Breast epithelium (tissue), 4 donors: ENCODE measurements at regions not wholly inside any gene's neighbourhood (a gene's known extent, or its start where the extent isn't known, plus 50 kb on each side); places are given as distances from the start of the nearest gene placed in this dataset.

Experiments
- DNase-seq, 2 donors: peaks; one replicate each; pipeline ENCODE4 v3.0.0-alpha.2; 2019; ENCODE audit warnings: low spot score in 2 of 2
- H3K27ac ChIP-seq, 2 donors: fragments of 200-600 bp; sonication (generic) in 1 of 2; one replicate each; pipeline ENCODE4 v1.5.1; 2016 to 2019; ENCODE audit warnings: mild to moderate bottlenecking in 1 of 2
- H3K27me3 ChIP-seq, 2 donors: fragments of 200-600 bp; sonication (generic) in 1 of 2; one replicate each; pipeline versions ENCODE4 v1.5.1 to v1.6.0; 2017 to 2019; ENCODE audit warnings: control low read depth in 1 of 2, mild to moderate bottlenecking in 1 of 2
- H3K36me3 ChIP-seq: fragments of 200-600 bp; one replicate; pipeline ENCODE4 v1.5.1; 2019
- H3K4me1 ChIP-seq, 2 donors: fragments of 200-600 bp; sonication (generic); one replicate each; pipeline ENCODE4 v1.5.1; 2016 to 2019; ENCODE audit warnings: control low read depth in 1 of 2
- H3K4me3 ChIP-seq, 3 donors: fragments of 200-600 bp; sonication (generic); 1 replicate in 2 of 3; 2 replicates in 1 of 3; pipeline ENCODE4 v1.5.1; 2016 to 2019; ENCODE audit warnings: mild to moderate bottlenecking in 3 of 3, moderate library complexity in 2 of 3
- H3K9me3 ChIP-seq, 2 donors: fragments of 200-600 bp; sonication (generic) in 1 of 2; one replicate each; pipeline ENCODE4 v1.5.1; 2016 to 2019; ENCODE audit warnings: control low read depth in 1 of 2
- CTCF ChIP-seq, 3 donors: fragments of 450-650 bp; IDR thresholded peaks; one replicate each; pipeline ENCODE4 v1.5.1; 2016 to 2017; ENCODE audit warnings: antibody characterized with exemption in 3 of 3, mild to moderate bottlenecking in 3 of 3, moderate library complexity in 3 of 3
- POLR2A ChIP-seq: fragments of 450-650 bp; IDR thresholded peaks from one replicate; pipeline ENCODE4 v1.6.1; 2016; ENCODE audit warnings: antibody characterized with exemption, mild to moderate bottlenecking, moderate library complexity
- POLR2AphosphoS5 ChIP-seq, 3 donors: sonication (generic); formaldehyde crosslinking; IDR thresholded peaks; one replicate each; pipeline ENCODE4 v1.6.1; 2017; ENCODE audit warnings: antibody characterized with exemption in 3 of 3
- intact Hi-C: fragments of 100-400 bp; cut with DNase I; formaldehyde crosslinking; loops from one replicate; pipeline ENCODE4 v1.15.1; 2023; ENCODE audit warnings: low total_unique reads

DNA sequence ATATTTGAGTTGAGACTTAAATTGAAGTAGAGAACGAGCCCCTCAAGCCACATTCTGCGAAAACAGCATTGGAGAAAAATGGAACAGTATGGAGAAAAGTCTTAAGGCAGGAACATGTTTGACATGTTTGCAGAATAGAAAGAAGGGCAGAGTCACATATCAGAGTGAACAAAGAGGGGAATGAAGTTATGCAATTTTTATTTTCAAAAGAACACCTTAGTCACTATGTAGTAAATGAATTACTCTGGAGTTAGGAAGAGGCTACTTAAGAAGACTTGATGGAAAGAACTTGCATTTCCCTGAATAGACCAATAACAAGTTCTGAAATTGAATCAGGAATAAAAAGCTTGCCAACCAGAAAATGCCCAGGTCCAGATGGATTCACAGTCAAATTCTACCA, 391.4 kb upstream of the CDH19 start:
- H3K27me3 ChIP-seq = no peaks in the 10 kb centered on the region
- DNase-seq = no peak
- no peak overlapping the region for H3K27ac ChIP-seq
- H3K9me3 ChIP-seq = no peaks in the 10 kb centered on the region
- no peaks in the 10 kb centered on the region for H3K4me1 ChIP-seq
- TF ChIP-seq CTCF (IDR thresholded peaks at IDR 0.05) = no peak
- no peak for TF ChIP-seq POLR2AphosphoS5 (IDR thresholded peaks at IDR 0.05)
- no peak for TF ChIP-seq POLR2A
- intact Hi-C loops = no loop called here
- no peak overlapping the region for H3K4me3 ChIP-seq
- no peaks in the 10 kb centered on the region for H3K36me3 ChIP-seq

DNA sequence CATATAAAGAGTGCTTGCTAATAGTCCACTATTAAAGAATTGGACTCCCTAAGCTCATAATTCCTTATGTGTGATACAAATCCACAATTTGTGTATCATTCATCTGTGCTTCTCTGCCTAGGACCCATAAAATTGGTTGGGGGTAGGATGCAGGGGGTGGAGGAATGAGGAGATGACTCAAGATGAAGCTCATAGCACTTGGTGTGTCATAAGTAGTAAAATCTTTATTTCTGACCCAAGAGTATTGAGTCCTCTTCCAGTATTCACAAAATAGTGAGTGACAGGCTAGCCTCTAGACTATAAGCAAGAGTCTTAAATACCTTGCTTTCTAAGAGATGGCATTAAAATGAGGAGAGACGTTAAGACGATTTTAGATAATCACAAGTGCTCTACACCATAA, 390.9 kb upstream of the CDH19 start:
- no peak overlapping the region for H3K4me3 ChIP-seq
- no peak overlapping the region for H3K27ac ChIP-seq
- H3K4me1 ChIP-seq = no peaks in the 10 kb centered on the region
- intact Hi-C loops = no loop called here
- H3K36me3 ChIP-seq = no peaks in the 10 kb centered on the region
- no peak for TF ChIP-seq POLR2A
- TF ChIP-seq POLR2AphosphoS5 (IDR thresholded peaks at IDR 0.05) = no peak
- no peak for TF ChIP-seq CTCF (IDR thresholded peaks at IDR 0.05)
- no peaks in the 10 kb centered on the region for H3K27me3 ChIP-seq
- DNase-seq = no peak
- H3K9me3 ChIP-seq = no peaks in the 10 kb centered on the region

GRCh38 chr18:66993492-66993891, 389.6 kb upstream of the CDH19 start:
- H3K36me3 ChIP-seq = no peaks in the 10 kb centered on the region
- H3K9me3 ChIP-seq = no peaks in the 10 kb centered on the region
- DNase-seq = no peak
- intact Hi-C loops = no loop called here
- no peak overlapping the region for H3K27ac ChIP-seq
- H3K27me3 ChIP-seq = no peaks in the 10 kb centered on the region
- no peak overlapping the region for H3K4me3 ChIP-seq
- H3K4me1 ChIP-seq = no peaks in the 10 kb centered on the region
- no peak for TF ChIP-seq CTCF (IDR thresholded peaks at IDR 0.05)
- TF ChIP-seq POLR2AphosphoS5 (IDR thresholded peaks at IDR 0.05) = no peak
- no peak for TF ChIP-seq POLR2A

- TF ChIP-seq POLR2AphosphoS5 (IDR thresholded peaks at IDR 0.05) (no peak), CTCF (IDR thresholded peaks at IDR 0.05) (no peak), POLR2A (no peak)
- H3K27ac ChIP-seq = no peak overlapping the region
- H3K4me3 ChIP-seq = no peak overlapping the region
- H3K36me3 ChIP-seq = no peaks in the 10 kb centered on the region
- H3K9me3 ChIP-seq = no peaks in the 10 kb centered on the region
- no peaks in the 10 kb centered on the region for H3K27me3 ChIP-seq
- no peak for DNase-seq
- no peaks in the 10 kb centered on the region for H3K4me1 ChIP-seq
- intact Hi-C loops = no loop called here
Observed at GRCh38 chr18:66990909-66991308, 387.0 kb upstream of the CDH19 start.

DNA sequence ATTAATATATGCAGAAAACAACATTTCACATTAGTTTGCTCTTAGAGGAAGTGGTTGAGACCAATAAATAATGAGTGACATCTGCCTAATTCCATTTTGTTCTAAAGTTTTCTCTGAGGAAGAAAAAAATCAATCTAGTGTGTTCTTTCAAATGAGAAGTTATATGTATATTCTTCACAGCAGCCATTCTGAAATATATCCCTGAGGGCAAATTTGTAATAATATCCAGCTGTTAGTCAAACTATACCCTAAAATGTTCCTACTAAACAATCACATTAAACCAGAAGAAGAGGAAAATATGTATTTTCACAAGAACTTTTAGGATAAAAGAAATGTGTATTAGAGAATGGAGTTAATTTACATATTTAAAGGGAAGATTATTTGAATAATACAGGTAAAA, 375.1 kb upstream of the CDH19 start:
- intact Hi-C loops = no loop called here
- no peak for DNase-seq
- Histone ChIP-seq H3K4me1 (no peaks in the 10 kb centered on the region), H3K9me3 (no peaks in the 10 kb centered on the region), H3K4me3 (no peak overlapping the region), H3K36me3 (no peaks in the 10 kb centered on the region), H3K27me3 (no peaks in the 10 kb centered on the region), H3K27ac (no peak overlapping the region)
- TF ChIP-seq POLR2A (no peak), POLR2AphosphoS5 (IDR thresholded peaks at IDR 0.05) (no peak), CTCF (IDR thresholded peaks at IDR 0.05) (no peak)
